GM21786 (cell line): ENCODE measurements at regions not wholly inside any gene's neighbourhood (a gene's known extent, or its start where the extent isn't known, plus 50 kb on each side); places are given as distances from the start of the nearest gene placed in this dataset.

Experiments
- ATAC-seq: cut with Tn5 transposase; IDR thresholded peaks from one replicate; pipeline ENCODE4 v1.9.1; 2021; ENCODE audit not compliant: unreplicated experiment

GRCh38 chr1:56357927-56358690 is 221.3 kb downstream of the PLPP3 start:
- ATAC-seq: no peak

- no peak for ATAC-seq
Measured at GRCh38 chr1:56356376-56356990, 222.9 kb downstream of the PLPP3 start.

GRCh38 chr1:56355918-56356317 is 223.4 kb downstream of the PLPP3 start:
- no peak for ATAC-seq

GRCh38 chr1:56355422-56355821 is 223.9 kb downstream of the PLPP3 start:
- ATAC-seq: no peak

GRCh38 chr1:56345831-56346230 is 233.5 kb downstream of the PLPP3 start:
- ATAC-seq: no peak

GRCh38 chr1:56340977-56341376 is 238.4 kb downstream of the PLPP3 start:
- ATAC-seq: no peak

GRCh38 chr1:56339786-56340465 is 239.4 kb downstream of the PLPP3 start:
- no peak for ATAC-seq

GRCh38 chr1:56339093-56339492 is 240.3 kb downstream of the PLPP3 start:
- no peak for ATAC-seq

- no peak for ATAC-seq
Measured at GRCh38 chr1:56336982-56337381, 242.4 kb downstream of the PLPP3 start.

- no peak for ATAC-seq
Measured at GRCh38 chr1:56335394-56335793, 244.0 kb downstream of the PLPP3 start.

GRCh38 chr1:56334047-56334446 is 245.3 kb downstream of the PLPP3 start:
- ATAC-seq: no peak

GRCh38 chr1:56333461-56333860 is 245.9 kb downstream of the PLPP3 start:
- no peak for ATAC-seq

- ATAC-seq: no peak
Measured at GRCh38 chr1:56331892-56332567, 247.3 kb downstream of the PLPP3 start.

GRCh38 chr1:56331207-56331891 is 248.0 kb downstream of the PLPP3 start:
- no peak for ATAC-seq

- peak; percentile 81 for ATAC-seq
Measured at GRCh38 chr1:56330391-56331026, 248.9 kb downstream of the PLPP3 start.

GRCh38 chr1:56329970-56330369 is 249.4 kb downstream of the PLPP3 start:
- ATAC-seq: no peak

GRCh38 chr1:56327195-56327594 is 252.2 kb downstream of the PLPP3 start:
- no peak for ATAC-seq

GRCh38 chr1:56326056-56326455 is 253.3 kb downstream of the PLPP3 start:
- ATAC-seq: no peak

GRCh38 chr1:56324504-56324903 is 254.9 kb downstream of the PLPP3 start:
- ATAC-seq: no peak

- no peak for ATAC-seq
Measured at GRCh38 chr1:56322211-56322610, 257.2 kb downstream of the PLPP3 start.

GRCh38 chr1:56321150-56321490 is 258.2 kb downstream of the PLPP3 start:
- ATAC-seq: no peak
